ENCODE measurements at regions not wholly inside any gene's neighbourhood (a gene's known extent, or its start where the extent isn't known, plus 50 kb on each side); places are given as distances from the start of the nearest gene placed in this dataset.

- TF ChIP-seq EZH2 (IDR thresholded peaks at IDR 0.05; ENCODE audit: borderline replicate concordance, low read depth, low read length, severe bottlenecking) (no peak), CTCF (IDR thresholded peaks at IDR 0.05; ENCODE audit: borderline replicate concordance, extremely low read depth, low read length, poor library complexity, severe bottlenecking) (no peak)
Measured at GRCh38 chr7:25493805-25494366, 265.6 kb upstream of the NPVF start.
